HG03280 (cell line): ENCODE measurements at regions not wholly inside any gene's neighbourhood (a gene's known extent, or its start where the extent isn't known, plus 50 kb on each side); places are given as distances from the start of the nearest gene placed in this dataset.
A peak's percentile ranks its signal among the peaks of the same experiment; 100 is the strongest.

ENCODE experiments used
- ATAC-seq: cut with Tn5 transposase; IDR thresholded peaks from one replicate; pipeline ENCODE4 v1.9.1; 2021; ENCODE audit warnings: mild to moderate bottlenecking, moderate library complexity; ENCODE audit not compliant: unreplicated experiment

- no peak for ATAC-seq
Measured at GRCh38 chr4:67236788-67237187, 308.5 kb downstream of the CENPC start.

DNA sequence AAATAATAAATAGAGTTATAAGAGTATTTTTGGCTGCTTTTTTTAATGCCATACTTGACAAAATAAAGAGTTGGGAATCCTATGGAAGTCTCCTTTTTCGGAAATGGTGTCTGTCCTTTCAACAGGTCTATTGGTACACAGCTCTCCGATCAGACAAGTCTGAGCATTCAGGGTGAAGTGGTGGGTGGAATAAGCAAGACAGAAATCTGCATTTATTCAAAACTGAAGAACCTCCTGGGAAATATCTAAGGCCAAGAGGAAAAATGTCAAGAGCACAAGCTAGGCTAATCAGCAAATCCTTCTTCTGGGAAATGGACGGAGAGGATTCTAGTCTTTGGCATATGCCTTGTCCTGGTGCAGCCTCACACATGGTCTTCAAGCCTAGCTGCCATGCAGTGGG, 309.0 kb downstream of the CENPC start:
- ATAC-seq, result no peak

DNA sequence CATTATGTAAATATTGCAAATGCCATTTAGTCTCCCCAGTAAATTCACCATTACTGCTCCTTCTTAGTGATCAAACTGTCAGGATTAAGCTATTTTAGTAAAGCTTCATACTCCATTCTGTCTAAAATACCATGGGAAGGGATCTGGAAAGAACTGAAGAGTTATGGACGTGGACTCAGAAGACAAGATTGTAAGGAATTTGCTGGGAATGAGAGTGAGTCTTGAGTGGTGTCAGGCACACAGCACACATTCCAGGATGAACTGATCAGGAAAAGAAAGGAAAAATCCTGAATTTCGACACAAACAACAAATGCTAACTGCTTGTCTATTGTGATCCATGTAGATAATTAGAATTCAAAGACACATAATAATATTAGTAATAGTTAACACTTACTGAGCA, 311.0 kb downstream of the CENPC start:
- no peak for ATAC-seq

GRCh38 chr4:67229148-67229547, 316.2 kb downstream of the CENPC start:
- ATAC-seq, result no peak

DNA sequence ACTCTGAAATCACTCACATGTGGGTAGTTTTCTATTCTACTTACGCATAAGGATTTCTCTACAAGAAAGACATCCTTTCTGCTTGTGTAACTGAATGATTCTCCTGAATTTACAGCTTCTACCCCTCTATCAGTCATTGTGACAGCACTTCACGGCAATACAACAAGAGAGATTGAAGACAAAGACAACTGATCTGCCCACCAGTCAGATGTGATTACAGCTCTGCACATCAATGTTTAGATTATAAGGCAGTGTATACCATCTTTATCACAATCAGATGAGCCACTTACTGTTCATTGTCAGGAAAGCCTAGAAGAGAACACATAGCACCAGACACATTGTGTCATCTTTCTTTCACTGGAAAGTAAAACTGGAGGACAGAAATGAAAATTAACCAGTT, 324.4 kb downstream of the CENPC start:
- ATAC-seq, result no peak

GRCh38 chr4:67218883-67219282, 326.4 kb downstream of the CENPC start:
- no peak for ATAC-seq

DNA sequence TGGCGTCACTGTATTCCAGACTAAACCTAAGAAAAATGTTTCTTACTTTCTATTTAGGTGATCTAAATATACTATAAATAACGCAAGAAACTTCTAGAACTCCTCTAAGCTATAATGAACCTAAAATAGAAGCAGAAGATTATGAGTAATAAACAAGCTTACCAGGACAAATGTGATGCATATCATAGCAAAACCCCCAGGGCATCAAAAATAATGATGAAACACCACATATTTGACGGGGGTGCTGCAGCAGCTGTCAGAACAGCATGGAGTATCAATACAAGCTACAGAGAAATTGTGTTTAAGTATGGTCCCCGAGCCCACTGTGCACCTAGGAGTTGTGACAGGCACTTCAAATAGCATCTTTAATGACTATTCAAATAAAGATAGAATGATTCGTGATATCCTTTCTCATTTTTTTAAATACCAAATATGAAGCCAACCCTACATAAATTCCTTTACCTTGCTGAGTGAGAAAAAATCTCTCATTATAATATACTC, 337.3 kb downstream of the CENPC start:
- no peak for ATAC-seq

- ATAC-seq, result no peak
Measured at GRCh38 chr4:67204441-67204840, 340.9 kb downstream of the CENPC start.

DNA sequence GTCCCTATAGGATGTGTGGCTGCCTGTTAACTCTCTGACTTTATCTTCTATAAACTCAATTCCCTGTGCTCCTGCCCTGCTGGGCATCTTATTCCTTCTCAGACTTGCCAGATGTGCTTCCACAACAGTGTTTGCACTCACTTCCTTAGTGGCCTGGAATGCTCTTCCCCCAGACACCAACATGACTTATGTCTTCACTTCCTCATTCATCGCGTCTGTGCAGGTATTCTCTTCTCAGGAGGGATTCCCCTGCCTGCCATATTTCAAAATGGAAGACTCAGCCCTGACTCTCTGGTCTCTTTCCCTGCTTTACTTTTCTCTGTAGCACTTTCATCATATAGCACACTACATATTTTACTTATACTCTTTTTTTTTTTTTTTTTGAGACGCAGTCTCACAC, 344.0 kb downstream of the CENPC start:
- no peak for ATAC-seq

GRCh38 chr4:67198727-67199126, 346.6 kb downstream of the CENPC start:
- no peak for ATAC-seq

- ATAC-seq, result no peak
Measured at GRCh38 chr4:67167849-67168248, 377.5 kb downstream of the CENPC start.

- no peak for ATAC-seq
Measured at GRCh38 chr4:67162690-67163089, 382.6 kb downstream of the CENPC start.

- ATAC-seq, result no peak
Measured at GRCh38 chr4:67161311-67161710, 384.0 kb downstream of the CENPC start.

DNA sequence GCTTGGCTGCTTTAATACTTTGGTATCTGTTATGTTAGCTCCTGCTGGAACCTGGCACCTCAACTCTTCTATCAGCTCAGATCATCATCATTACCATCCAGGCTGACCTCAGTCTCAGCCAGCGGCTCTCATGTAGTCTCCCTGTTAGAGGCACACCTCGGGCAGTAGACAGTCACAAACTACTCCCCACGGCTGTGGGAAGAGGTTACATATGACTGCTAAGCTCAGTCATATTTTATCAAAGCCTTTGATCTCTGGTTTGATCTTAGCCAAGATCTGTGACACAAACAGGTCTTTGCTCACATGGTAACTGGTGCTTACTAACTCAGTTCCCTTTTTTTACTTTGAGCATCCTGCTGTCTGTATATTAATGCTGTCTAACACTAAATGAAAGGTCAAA, 384.9 kb downstream of the CENPC start:
- no peak for ATAC-seq

GRCh38 chr4:67158666-67159065, 386.6 kb downstream of the CENPC start:
- no peak for ATAC-seq

- ATAC-seq, result no peak
Measured at GRCh38 chr4:67152976-67153375, 392.3 kb downstream of the CENPC start.

DNA sequence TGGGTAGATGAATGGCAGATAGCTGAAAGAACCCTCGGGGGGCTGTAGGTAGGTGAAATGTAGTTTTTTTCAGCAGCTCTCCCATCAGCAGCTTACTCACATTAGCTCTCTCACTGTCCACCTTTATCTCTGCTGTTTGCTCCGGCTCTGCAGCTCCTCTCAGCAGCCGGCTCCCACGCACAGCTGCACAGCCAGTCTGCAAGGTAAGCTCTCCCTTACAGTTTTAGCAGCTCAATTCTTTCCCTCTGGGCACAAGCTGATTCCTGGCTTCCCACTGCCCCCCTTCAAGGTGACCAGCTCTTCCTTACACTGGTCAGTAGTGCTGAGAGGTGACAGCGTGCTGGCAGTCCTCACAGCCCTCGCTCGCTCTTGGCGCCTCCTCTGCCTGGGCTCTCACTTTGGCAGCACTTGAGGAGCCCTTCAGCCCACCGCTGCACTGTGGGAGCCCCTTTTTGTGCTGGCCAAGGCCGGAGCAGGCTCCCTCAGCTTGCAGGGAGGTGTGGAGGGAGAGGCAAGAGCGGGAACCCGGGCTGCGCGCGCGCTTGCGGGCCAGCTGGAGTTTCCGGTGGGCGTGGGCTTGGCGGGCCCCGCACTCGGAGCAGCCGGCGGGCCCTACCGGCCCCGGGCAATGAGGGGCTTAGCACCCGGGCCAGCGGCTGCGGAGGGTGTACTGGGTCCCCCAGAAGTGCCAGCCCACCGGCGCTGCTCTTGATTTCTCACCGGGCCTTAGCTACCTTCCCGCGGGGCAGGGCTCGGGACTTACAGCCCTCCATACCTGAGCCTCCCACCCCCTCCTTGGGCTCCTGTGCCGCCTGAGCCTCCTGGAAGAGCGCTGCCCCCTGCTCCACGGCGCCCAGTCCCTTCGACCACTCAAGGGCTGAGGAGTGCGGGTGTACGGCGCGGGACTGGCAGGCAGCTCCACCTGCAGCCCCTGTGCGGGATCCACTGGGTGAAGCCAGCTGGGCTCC, 393.6 kb downstream of the CENPC start:
- ATAC-seq, result no peak

DNA sequence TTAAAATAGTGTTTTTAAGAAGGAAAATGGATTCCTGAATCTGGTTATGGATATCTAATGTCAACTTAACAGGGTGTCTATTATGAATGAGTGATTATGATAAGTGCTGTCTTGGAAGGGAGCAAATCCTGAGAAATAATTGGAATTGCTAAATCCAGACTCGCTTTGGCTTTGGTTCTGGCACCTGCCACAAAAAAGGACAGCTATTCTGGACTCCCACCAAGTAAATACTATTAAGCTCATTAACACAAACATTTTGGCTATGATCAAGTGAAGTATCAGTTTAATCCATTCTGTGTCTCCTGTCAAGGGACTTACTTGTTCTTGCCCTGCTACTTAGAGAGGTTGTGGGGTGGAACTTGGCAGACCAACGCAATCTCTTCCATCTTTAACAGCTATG, 403.7 kb downstream of the CENPC start:
- no peak for ATAC-seq

DNA sequence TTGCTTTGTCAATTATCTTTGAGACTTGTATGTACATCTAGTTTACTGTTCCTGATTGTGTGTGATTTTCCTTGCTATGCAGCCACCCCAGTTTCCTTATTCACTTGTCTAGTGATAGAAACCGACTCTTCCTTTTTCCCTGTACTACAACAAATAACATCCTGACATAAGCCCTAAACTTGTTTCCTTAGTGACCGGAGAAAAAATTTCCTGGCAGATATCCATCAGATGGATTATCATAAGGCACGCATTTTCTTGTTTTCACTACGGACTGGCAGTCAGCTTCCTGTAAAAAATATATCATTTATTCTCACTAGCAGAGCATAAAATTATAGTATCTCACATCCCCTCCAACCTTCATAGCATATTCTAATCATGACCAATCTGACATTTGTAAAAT, 410.7 kb downstream of the CENPC start:
- no peak for ATAC-seq

GRCh38 chr4:67133162-67133561, 412.1 kb downstream of the CENPC start:
- ATAC-seq, result no peak

GRCh38 chr4:67131224-67131623, 414.1 kb downstream of the CENPC start:
- ATAC-seq, result peak; percentile 86

GRCh38 chr4:67130411-67130810, 414.9 kb downstream of the CENPC start:
- no peak for ATAC-seq

DNA sequence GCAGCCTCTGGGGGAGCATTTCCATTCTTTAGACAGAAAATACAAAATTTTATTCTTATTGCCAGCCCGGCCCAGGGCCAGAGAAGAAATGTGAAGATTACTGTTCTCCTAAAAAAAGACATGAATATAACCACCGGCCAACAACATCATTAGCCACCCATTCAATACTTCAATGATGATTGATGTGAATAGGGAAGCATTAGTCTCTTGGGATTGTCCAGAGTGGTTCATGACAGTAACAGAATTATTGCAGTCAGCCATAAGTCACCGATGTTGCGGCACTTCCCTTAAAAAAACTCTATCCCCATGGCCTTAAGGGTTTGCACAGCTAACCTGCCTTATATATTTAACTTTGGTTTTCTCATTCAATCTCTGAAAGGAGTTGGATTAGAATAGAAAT, 418.7 kb downstream of the CENPC start:
- no peak for ATAC-seq
